ENCODE measurements at regions not wholly inside any gene's neighbourhood (a gene's known extent, or its start where the extent isn't known, plus 50 kb on each side); places are given as distances from the start of the nearest gene placed in this dataset.

DNA sequence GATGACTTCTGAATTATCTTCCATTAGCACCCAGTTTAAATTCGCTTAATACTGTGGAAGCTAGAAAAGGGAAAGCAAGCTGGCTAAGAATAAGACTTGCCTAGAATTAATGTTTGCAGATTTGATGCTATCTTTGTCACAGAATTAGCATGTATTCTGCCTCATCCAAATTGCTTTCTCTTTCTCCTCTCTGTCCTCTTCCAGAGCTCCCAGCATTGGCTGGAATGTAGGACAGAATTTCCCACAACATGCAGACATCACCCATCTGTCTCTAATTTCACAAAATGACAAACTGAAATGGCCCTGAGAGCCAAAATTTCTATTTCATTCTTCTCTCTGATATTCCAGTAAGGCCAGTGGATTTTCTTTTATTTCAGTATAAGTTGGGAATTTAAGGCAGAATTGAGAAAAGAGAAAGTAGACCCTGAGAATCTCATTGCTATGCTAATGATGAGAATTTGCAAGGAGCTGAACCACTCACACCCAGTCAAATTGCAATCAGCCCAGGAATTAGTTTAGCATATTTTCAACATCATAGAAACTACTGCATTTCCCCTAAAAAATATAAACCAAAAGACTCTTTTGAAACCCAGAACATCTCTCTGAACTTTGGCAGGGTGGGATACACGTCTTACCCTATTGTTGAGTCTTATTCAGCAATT is 188.8 kb downstream of the RCHY1 start:
- TF ChIP-seq CTCF (optimal IDR thresholded peaks at IDR 0.05 in 1 of 3, IDR thresholded peaks at IDR 0.05 in 1 of 3, conservative IDR thresholded peaks at IDR 0.05 in 1 of 3; ENCODE audit: extremely low read depth in 1 of 3, insufficient read depth in 2 of 3, low read length in 3 of 3), result no peak
- no peak for TF ChIP-seq EZH2 (IDR thresholded peaks at IDR 0.05; ENCODE audit: low read length)

Data from keratinocyte (primary cell).